ENCODE measurements at regions not wholly inside any gene's neighbourhood (a gene's known extent, or its start where the extent isn't known, plus 50 kb on each side); places are given as distances from the start of the nearest gene placed in this dataset.

DNA sequence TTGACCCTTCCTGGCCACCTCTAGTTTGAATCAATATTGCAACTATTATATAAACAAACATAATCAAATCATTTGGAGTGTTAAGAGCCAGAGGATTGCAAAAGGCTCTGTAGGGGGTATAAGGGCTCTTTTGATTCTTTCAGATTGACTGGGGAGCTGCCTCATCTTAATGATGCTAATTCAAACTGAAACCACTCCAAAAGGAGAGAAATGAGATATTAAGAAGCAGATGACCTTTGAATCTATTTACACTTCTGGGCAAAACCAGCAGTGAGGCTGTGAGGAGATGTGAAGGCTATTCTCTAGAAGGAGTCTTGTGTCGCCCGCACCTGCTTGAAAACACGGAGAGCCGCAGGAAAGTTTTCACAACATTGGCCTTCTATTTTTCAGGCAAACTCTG is 311.2 kb upstream of the CRIM1 start:
- no peak overlapping the region for H3K27ac Mint-ChIP-seq
- H3K27me3 Mint-ChIP-seq: peaks cover 5% of the 10 kb centered on the region
- intact Hi-C loops (cut with DNase I, micrococcal nuclease): no loop called here
- H3K4me1 ChIP-seq (ENCODE audit: insufficient read depth, low read length): no peaks in the 10 kb centered on the region
- H3K27ac ChIP-seq (ENCODE audit: low read depth in 1 of 2, low read length in 2 of 2): no peak overlapping the region
- H3K9me3 Mint-ChIP-seq: no peaks in the 10 kb centered on the region
- no peak overlapping the region for H3K4me3 ChIP-seq (ENCODE audit: low read length)
- H3K27me3 ChIP-seq (ENCODE audit: control insufficient read depth in 1 of 2, insufficient read depth in 2 of 2, low read length in 2 of 2): no peaks in the 10 kb centered on the region
- DNase-seq (no peak), ATAC-seq (ENCODE audit: poor library complexity) (no peak)
- no peaks in the 10 kb centered on the region for H3K4me1 Mint-ChIP-seq (ENCODE audit: low read depth)
- no peaks in the 10 kb centered on the region for H3K36me3 ChIP-seq (ENCODE audit: insufficient read depth, low read length)
- POLR2A ChIA-PET: no interaction called here
- no peaks in the 10 kb centered on the region for H3K9me3 ChIP-seq (ENCODE audit: control insufficient read depth in 1 of 2, insufficient read depth in 1 of 2, low read length in 2 of 2)
- TF ChIP-seq CTCF (IDR thresholded peaks at IDR 0.05): no peak
- H3K4me3 Mint-ChIP-seq: no peak overlapping the region
- CTCF ChIA-PET: no interaction called here
- no peaks in the 10 kb centered on the region for H3K36me3 Mint-ChIP-seq (ENCODE audit: low read depth)

- POLR2A ChIA-PET: no interaction called here
- Mint-ChIP-seq H3K4me3 (no peak overlapping the region), H3K4me1 (ENCODE audit: low read depth) (no peaks in the 10 kb centered on the region), H3K36me3 (ENCODE audit: low read depth) (no peaks in the 10 kb centered on the region), H3K9me3 (peaks cover 3% of the 10 kb centered on the region), H3K27me3 (no peaks in the 10 kb centered on the region), H3K27ac (no peak overlapping the region)
- Histone ChIP-seq H3K36me3 (ENCODE audit: insufficient read depth, low read length) (no peaks in the 10 kb centered on the region), H3K27ac (ENCODE audit: low read depth in 1 of 2, low read length in 2 of 2) (no peak overlapping the region), H3K9me3 (ENCODE audit: control insufficient read depth in 1 of 2, insufficient read depth in 1 of 2, low read length in 2 of 2) (no peaks in the 10 kb centered on the region), H3K4me1 (ENCODE audit: insufficient read depth, low read length) (no peaks in the 10 kb centered on the region), H3K27me3 (ENCODE audit: control insufficient read depth in 1 of 2, insufficient read depth in 2 of 2, low read length in 2 of 2) (no peaks in the 10 kb centered on the region), H3K4me3 (ENCODE audit: low read length) (no peak overlapping the region)
- CTCF ChIA-PET: no interaction called here
- TF ChIP-seq CTCF (IDR thresholded peaks at IDR 0.05): no peak
- no peak for DNase-seq
- intact Hi-C loops (cut with DNase I, micrococcal nuclease): no loop called here
- no peak for ATAC-seq (ENCODE audit: poor library complexity)
Measured at GRCh38 chr2:36035137-36035536, 320.4 kb upstream of the CRIM1 start.

GRCh38 chr2:36032046-36032445 is 323.5 kb upstream of the CRIM1 start:
- ChIA-PET POLR2A (no interaction called here), CTCF (no interaction called here)
- ATAC-seq (ENCODE audit: poor library complexity) (no peak), DNase-seq (no peak)
- Histone ChIP-seq H3K27ac (ENCODE audit: low read depth in 1 of 2, low read length in 2 of 2) (no peak overlapping the region), H3K4me1 (ENCODE audit: insufficient read depth, low read length) (no peaks in the 10 kb centered on the region), H3K36me3 (ENCODE audit: insufficient read depth, low read length) (no peaks in the 10 kb centered on the region), H3K9me3 (ENCODE audit: control insufficient read depth in 1 of 2, insufficient read depth in 1 of 2, low read length in 2 of 2) (no peaks in the 10 kb centered on the region), H3K4me3 (ENCODE audit: low read length) (no peak overlapping the region), H3K27me3 (ENCODE audit: control insufficient read depth in 1 of 2, insufficient read depth in 2 of 2, low read length in 2 of 2) (no peaks in the 10 kb centered on the region)
- Mint-ChIP-seq H3K4me3 (no peak overlapping the region), H3K27me3 (no peaks in the 10 kb centered on the region), H3K27ac (no peak overlapping the region), H3K9me3 (peaks cover 3% of the 10 kb centered on the region), H3K4me1 (ENCODE audit: low read depth) (no peaks in the 10 kb centered on the region), H3K36me3 (ENCODE audit: low read depth) (no peaks in the 10 kb centered on the region)
- intact Hi-C loops (cut with DNase I, micrococcal nuclease): no loop called here
- TF ChIP-seq CTCF (IDR thresholded peaks at IDR 0.05): no peak

All from CD4-positive, alpha-beta T cell (primary cell).